ENCODE measurements at regions not wholly inside any gene's neighbourhood (a gene's known extent, or its start where the extent isn't known, plus 50 kb on each side); places are given as distances from the start of the nearest gene placed in this dataset.

GRCh38 chr9:105021917-105022316 lies 94.0 kb upstream of the ABCA1 start:
- CTCF ChIA-PET (ENCODE audit: low intra/inter-chr PET ratio): no interaction called here
- H3K4me3 ChIP-seq: no peak overlapping the region
- no peak for FAIRE-seq

More at GRCh38 chr9:105021917-105022316, 94.0 kb upstream of the ABCA1 start:
- DNase-seq (ENCODE audit: extremely low read depth in 1 of 4, low spot score in 3 of 4) (no peak), ATAC-seq (no peak)
- TF ChIP-seq STAT6 (CRISPR knock-in tag; IDR thresholded peaks at IDR 0.05) (no peak), ZNF224 (CRISPR knock-in tag; IDR thresholded peaks at IDR 0.05) (no peak), NKRF (IDR thresholded peaks at IDR 0.05; ENCODE audit: borderline replicate concordance) (no peak), ZNF518B (CRISPR knock-in tag; IDR thresholded peaks at IDR 0.05) (no peak), GTF2B (IDR thresholded peaks at IDR 0.05; ENCODE audit: extremely low read depth, insufficient read length) (no peak), HNRNPK (IDR thresholded peaks at IDR 0.05; ENCODE audit: low read depth, low read length, poor library complexity, severe bottlenecking) (no peak)
- Histone ChIP-seq H3K4me2 (ENCODE audit: insufficient read depth, low read length) (no peak overlapping the region), H3K9me3 (replicated peaks; ENCODE audit: control insufficient read depth, insufficient read depth, low read depth, low read length) (no peaks in the 10 kb centered on the region), H3K4me1 (replicated peaks in 1 of 2; ENCODE audit: control insufficient read depth in 2 of 2, insufficient read depth in 2 of 2, low read length in 2 of 2) (no peaks in the 10 kb centered on the region), H3K9me1 (ENCODE audit: control insufficient read depth, insufficient read depth, low read length) (no peaks in the 10 kb centered on the region), H3K36me3 (ENCODE audit: control insufficient read depth, insufficient read depth, low read length) (no peaks in the 10 kb centered on the region), H3K79me2 (ENCODE audit: control insufficient read depth, insufficient read depth, low read length) (no peaks in the 10 kb centered on the region), H3K9ac (ENCODE audit: insufficient read depth in 1 of 2, low read depth in 2 of 2, low read length in 2 of 2) (no peak overlapping the region), H3K27ac (ENCODE audit: extremely low read depth, low read depth, low read length) (no peak overlapping the region), H4K20me1 (replicated peaks; ENCODE audit: control insufficient read depth, insufficient read depth, low read length) (no peaks in the 10 kb centered on the region), H3K27me3 (ENCODE audit: control insufficient read depth in 2 of 2, insufficient read depth in 2 of 2, low read length in 2 of 2) (peaks cover 0 to 11% of the 10 kb centered on the region in 2 experiments; a peak in 1 of 5 replicates), H2AFZ (ENCODE audit: low read depth, low read length) (no peak overlapping the region)
- POLR2A ChIA-PET: no interaction called here
- BruUV-seq (replicated peaks): no TSS peak
- intact Hi-C loops (cut with micrococcal nuclease): no loop called here
- WGBS (ENCODE audit: insufficient coverage, low coverage, missing lambda C conversion rate): 3% methylated on average over 3 of the region's 3 CpGs
- in situ Hi-C loops (cut with MboI): no loop called here

Measured in K562 (cell line).